GM20431 (cell line): ENCODE measurements at regions not wholly inside any gene's neighbourhood (a gene's known extent, or its start where the extent isn't known, plus 50 kb on each side); places are given as distances from the start of the nearest gene placed in this dataset.

Source experiments
- in situ Hi-C: fragments of 300-500 bp; cut with MseI, MboI; formaldehyde crosslinking; loops from one replicate; pipeline ENCODE4 v1.15.0; 2020; ENCODE audit warnings: low sequenced_read_pairs; ENCODE audit not compliant: unreplicated experiment

GRCh38 chr13:65638572-65639168, 1591.5 kb downstream of the PCDH9 start:
- in situ Hi-C loops, result loop anchor here (25.0 kb wide), 1 partner anchor 1599 kb away; the partner anchor contains the start of gene PCDH9

GRCh38 chr13:65633806-65634205, 1596.3 kb downstream of the PCDH9 start:
- in situ Hi-C loops, result loop anchor here (25.0 kb wide), 1 partner anchor 1603 kb away; the partner anchor contains the start of gene PCDH9

DNA sequence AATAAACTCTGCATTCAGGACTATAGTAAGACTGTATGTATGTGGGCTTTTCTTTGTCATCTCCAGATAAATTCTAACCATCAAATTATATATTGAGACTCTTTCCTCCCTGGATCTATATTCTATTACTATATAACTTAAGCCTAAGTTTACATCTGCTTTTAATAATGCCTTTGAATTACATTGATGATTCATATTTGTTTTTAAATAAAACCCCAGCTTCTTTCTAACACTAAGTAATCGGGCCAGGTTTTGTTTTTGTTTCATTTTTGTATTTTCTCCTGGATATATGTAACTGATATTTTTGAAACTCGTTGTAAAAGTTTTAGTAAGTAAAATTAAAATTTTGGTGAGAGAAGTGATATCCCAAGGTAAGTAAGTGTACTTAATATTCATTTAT, 1599.1 kb downstream of the PCDH9 start:
- in situ Hi-C loops, result loop anchor here (25.0 kb wide), 1 partner anchor 1606 kb away; the partner anchor contains the start of gene PCDH9

DNA sequence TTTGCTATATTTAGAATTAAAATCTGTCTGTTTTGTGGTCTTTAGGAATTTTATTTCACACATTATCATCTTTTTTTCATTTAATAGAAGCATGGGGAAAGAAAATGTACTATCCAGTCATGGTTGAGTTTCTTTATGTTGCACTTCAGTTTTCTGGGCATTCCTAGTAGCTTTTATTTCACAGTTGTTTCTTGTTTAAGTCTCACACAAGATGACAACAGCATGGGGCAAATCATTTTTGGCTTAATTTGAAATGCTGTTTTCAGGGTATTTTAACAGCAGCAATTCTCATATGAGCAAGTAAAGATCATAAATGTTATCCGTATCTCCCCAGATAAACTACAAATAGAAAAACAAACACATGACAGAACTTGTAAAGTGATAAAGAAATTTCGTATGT, 1600.2 kb downstream of the PCDH9 start:
- in situ Hi-C loops, result loop anchor here (25.0 kb wide), 1 partner anchor 1607 kb away; the partner anchor contains the start of gene PCDH9

- in situ Hi-C loops, result no loop called here
These were observed 1607.0 kb downstream of the PCDH9 start for GRCh38 chr13:65623148-65623547.

- in situ Hi-C loops, result no loop called here
These were observed 1614.6 kb downstream of the PCDH9 start for GRCh38 chr13:65615506-65615905.

GRCh38 chr13:65613004-65613403, 1617.1 kb downstream of the PCDH9 start:
- in situ Hi-C loops, result no loop called here

GRCh38 chr13:65609350-65609749, 1620.8 kb downstream of the PCDH9 start:
- in situ Hi-C loops, result no loop called here

- in situ Hi-C loops, result no loop called here
These were observed 1623.5 kb downstream of the PCDH9 start for GRCh38 chr13:65606622-65607021.

DNA sequence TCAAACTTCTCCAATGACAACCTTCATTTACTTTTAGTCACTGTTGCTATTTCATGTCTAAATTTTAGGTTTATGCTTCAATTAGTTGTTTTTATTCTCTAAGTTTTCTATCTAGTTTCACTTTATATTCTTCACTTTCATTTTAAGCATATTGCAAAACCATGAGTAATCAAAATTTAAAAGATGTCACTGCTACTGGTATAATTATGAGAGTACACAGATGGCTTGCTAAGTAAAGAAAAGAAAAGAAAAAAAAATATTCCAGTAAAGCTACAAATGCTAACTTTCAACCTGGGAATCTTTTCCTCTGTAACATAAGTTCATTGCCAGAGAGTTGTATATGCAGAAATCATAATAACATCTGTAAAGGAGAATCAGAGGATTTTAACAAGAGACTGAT, 1624.7 kb downstream of the PCDH9 start:
- in situ Hi-C loops, result no loop called here

DNA sequence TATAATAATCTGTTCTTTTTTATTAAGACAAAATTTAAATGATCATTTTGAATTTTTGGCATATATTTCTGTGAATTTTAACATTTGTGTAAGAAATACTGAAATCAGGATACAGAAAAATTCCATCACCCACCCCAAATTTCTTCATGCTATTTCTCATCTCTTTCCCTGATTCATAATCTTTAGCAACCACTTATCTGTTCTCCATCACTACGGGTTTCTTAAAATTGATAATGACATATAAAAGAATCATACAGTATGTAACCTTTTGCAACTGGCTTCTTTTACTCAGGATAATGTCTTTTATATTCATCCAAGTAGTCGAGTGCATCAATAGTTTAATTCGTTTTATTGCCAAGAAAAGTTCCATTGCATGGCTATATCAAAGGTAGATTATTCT, 1627.0 kb downstream of the PCDH9 start:
- in situ Hi-C loops, result no loop called here

- in situ Hi-C loops, result no loop called here
These were observed 1628.3 kb downstream of the PCDH9 start for GRCh38 chr13:65601855-65602254.

DNA sequence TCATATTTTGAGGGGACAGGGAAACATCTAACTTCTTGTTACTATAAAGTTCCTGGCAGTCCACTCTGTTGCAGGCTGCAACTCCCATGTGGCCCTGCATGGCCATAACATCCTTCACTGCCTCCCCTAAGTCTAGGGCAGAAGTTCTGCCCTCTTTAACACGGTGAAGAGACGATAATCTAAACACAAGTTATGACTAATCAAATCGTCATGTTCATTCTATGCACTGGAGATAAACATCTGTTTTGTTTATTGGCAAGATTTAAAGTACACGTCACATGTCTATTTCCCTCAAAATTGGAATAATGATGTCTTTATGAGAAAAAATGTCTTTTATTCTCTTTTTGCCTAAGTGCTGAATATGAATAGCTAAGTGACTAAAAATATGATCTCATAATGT, 1629.4 kb downstream of the PCDH9 start:
- in situ Hi-C loops, result no loop called here

GRCh38 chr13:65597839-65598818, 1632.0 kb downstream of the PCDH9 start:
- in situ Hi-C loops, result no loop called here

DNA sequence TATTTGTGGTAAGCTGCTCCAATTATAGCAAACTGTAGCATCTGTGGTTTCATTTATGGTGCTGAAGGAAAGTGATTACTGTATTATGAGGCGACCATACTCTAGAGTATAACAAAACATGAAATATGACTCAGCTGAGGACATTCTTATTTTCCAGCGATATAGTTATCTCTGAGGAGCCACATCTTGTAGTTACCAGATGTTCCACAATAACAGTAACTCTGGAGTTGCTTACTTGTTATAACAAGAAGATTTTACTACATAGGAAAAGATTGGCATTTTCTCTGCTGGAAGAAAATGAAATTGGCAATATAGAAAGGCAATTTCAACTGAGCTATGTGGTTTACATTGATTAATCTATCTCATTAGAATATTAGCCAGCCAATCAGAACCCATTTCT, 1634.2 kb downstream of the PCDH9 start:
- in situ Hi-C loops, result no loop called here

- in situ Hi-C loops, result no loop called here
These were observed 1635.8 kb downstream of the PCDH9 start for GRCh38 chr13:65594298-65594781.

GRCh38 chr13:65593298-65593874, 1636.8 kb downstream of the PCDH9 start:
- in situ Hi-C loops, result no loop called here

DNA sequence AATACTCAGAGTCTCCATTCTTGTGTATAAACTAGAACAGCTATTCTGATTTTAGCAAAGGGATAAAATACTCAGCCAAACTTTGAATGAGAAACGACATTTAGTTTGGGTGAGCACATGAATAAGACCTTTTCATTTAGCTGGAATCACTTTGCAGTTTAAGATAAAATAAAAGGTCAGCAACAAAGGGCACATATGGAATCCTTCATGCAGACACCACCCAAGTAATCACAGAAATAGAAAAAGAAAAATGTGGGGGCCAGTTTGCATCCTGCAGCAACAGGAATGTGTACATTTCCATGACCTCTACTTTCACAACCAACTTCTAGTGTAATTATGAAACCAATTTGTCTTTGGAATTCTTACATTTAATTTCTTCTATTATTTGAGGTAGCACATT, 1637.4 kb downstream of the PCDH9 start:
- in situ Hi-C loops, result no loop called here

DNA sequence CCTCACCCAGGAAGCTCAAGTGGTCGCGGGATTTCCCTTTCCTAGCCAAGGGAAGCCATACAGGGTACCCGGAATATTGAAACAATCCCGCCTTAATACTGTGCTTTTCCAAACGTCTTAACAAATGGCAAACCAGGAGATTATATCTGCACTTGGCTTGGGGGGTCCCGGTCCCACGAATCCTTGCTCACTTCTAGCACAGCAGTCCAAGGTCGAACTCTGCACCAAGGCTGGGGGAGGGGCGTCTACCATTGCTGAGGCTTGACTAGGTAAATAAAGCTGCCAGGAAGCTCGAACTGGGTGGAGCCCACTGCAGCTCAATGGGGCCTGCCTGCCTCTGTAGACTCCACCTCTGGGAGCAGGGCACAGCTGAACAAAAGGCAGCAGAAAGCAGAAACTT, 1644.8 kb downstream of the PCDH9 start:
- in situ Hi-C loops, result no loop called here

DNA sequence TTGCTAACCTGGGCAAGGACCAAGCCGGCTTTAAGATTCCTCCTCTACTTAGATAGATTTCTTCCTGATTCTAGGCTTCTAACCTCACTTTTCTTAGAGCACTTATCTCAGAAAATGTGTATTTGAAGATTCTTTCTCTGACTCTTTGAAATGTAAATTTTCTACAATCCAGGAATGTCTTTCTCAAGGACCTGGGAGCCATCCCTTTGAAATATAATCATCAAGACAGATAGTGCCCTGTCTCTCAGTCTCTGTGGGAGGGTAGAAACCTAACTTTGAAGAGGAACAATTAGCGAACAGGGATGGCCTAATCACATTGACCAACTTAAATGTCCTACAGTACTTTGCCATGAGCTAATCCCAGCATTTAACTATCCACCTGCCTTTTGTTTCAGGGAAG, 1646.0 kb downstream of the PCDH9 start:
- in situ Hi-C loops, result no loop called here

- in situ Hi-C loops, result no loop called here
These were observed 1648.0 kb downstream of the PCDH9 start for GRCh38 chr13:65582160-65582559.
